GM12891 (cell line): ENCODE measurements at regions not wholly inside any gene's neighbourhood (a gene's known extent, or its start where the extent isn't known, plus 50 kb on each side); places are given as distances from the start of the nearest gene placed in this dataset.

Experiments
- POLR2A ChIP-seq: IDR thresholded peaks from 2 replicates; pipeline ENCODE4 v1.6.1; 2011; ENCODE audit warnings: low read depth, low read length, control low read depth
- TAF1 ChIP-seq: IDR thresholded peaks from 2 replicates; pipeline ENCODE4 v1.6.1; 2011; ENCODE audit warnings: low read depth, low read length, control low read depth

DNA sequence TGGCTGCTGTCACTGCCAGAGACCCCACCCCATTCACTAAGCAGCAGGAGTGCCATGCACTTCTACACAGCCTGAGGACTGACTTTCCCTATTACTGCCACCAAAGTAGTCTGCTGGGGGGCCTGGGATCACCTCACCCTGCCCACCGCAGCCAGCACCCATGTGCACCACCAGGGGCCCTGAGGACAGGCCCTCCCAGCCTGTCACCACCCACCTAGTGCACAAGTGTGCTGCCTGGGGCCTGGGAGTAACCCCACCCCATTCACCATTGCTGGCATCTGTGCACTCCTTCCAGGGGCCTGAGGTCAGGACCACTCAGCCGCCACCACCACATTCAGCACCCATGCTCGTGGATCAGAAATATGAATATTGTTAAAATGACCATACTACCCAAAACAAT lies 247.8 kb upstream of the NCKAP5 start:
- TF ChIP-seq POLR2A (no peak), TAF1 (no peak)
